SHP77 (cell line): ENCODE measurements at regions not wholly inside any gene's neighbourhood (a gene's known extent, or its start where the extent isn't known, plus 50 kb on each side); places are given as distances from the start of the nearest gene placed in this dataset.
"Not testable (repeated sequence)": the region's sequence is repeated elsewhere in the genome, so short reads cannot be mapped to it uniquely, and the experiment has no call there.

Experiments
- DNase-seq, 2 experiments: peaks; one replicate each; lab custom pipeline; 2025; lab: John Stamatoyannopoulos, UW

- no peak for DNase-seq
Observed at GRCh38 chr1:98287626-98288025, 366.8 kb upstream of the DPYD start.

DNA sequence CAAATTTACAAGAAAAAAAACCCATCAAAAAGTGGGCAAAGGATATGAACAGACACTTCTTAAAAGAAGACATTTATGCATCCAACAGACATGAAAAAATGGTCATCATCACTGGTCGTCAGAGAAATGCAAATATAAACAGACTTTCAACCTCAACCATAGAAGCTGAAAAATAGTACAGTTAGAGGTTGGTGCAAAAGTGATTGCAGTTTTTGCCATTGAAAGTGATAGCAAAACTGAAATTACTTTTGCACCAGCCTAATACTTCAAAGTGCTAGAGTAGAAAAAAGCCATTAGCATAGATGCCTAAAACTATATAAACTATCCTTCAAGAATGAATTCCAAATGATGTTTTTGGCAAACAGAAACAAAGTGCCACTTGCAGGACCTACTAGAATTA is 365.8 kb upstream of the DPYD start:
- no peak for DNase-seq

GRCh38 chr1:98285286-98285685 is 364.5 kb upstream of the DPYD start:
- not testable (repeated sequence) for DNase-seq

DNA sequence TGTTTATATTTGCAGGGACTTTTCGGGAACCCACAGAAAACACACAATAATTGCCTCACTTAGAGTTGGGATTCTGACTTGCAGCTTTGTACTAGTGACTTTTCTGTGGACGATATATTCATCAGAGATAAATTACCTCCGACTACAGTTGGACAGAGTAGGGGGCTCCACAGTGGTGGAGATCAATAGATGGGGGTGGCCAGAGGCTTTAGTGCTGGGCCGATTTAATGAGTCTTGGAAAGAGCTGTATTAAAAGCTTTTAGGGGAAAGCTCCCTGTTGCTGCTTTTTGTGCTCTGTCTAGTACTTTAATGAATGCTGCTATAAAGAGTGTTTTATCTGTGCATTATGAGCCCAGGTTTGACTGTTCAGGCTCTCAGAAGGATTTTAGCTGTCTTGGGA is 359.2 kb upstream of the DPYD start:
- DNase-seq, result no peak

GRCh38 chr1:98278055-98278454 is 357.2 kb upstream of the DPYD start:
- DNase-seq, result no peak

DNA sequence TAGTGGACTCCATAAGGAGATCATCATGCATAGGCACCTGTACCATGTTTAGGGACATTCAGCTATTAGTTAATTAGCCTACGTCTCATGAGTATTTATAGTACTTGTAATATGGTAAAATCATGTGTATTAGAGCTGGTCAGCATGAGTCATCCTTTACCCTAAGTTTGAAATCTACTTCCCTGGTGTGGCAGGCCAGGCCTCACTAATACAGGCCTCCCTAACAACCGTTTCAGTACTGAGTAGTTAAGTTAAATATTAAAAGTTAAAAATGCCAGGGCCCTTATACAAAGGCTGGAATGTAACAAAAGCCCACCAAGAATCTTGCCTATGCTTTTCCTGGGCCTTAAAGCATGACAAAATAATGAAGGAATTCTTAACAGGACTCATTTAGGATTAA is 356.3 kb upstream of the DPYD start:
- DNase-seq, result no peak

DNA sequence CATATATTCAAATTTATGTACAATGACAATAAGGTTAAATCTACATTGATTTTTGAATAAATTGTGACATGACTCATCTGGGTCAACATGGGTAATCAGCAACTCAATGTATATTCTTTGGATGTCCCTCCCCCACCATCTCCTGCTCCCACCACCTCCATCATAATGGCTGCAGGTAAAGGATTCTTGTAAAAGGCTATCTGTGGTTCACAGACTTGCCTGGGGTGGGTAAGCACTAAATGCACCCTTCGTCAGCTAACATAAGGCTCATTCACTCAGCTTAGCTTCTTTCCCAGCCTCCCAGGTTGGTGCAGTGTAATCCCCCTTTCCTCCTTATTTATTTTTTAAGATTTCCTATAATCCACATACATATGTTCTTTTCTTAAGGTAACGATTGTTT is 355.7 kb upstream of the DPYD start:
- DNase-seq, result no peak

GRCh38 chr1:98268316-98268715 is 347.5 kb upstream of the DPYD start:
- no peak for DNase-seq

GRCh38 chr1:98267423-98267822 is 346.6 kb upstream of the DPYD start:
- no peak for DNase-seq

DNA sequence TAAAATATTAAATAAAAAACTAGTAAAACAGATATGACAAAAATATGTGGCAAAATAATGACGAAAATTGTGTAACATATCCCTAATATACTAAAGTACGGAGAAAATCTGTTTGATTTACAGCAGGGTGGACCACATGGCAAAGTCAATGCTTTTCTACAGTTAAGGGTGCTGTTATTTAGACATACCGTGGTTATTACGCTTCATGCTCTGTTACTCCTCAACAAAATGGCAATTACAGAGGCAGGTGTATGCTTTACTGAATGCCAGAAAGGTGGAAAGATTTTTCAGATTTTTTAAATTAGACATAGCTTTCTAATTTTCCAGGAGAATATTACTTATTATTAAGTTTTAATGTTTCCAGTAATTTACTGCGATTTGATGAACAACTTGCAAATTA is 343.9 kb upstream of the DPYD start:
- no peak for DNase-seq

DNA sequence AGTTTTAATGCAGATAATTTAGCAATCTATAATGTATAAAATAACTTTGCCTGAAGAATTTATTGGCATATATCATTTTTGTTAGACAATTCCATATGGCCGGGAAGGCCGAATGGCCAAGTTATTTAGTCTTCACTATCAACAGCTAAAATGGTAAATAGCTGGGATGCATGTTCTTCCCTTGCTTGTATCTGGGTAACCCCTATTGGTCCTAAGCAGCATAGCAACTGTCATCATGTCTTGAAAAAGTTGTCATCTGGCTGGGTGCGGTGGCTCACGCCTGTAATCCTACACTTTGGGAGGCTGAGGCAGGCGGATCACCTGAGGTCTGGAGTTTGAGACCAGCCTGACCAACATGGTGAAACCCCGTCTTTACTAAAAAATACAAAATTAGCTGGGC is 340.0 kb upstream of the DPYD start:
- DNase-seq, result no peak

DNA sequence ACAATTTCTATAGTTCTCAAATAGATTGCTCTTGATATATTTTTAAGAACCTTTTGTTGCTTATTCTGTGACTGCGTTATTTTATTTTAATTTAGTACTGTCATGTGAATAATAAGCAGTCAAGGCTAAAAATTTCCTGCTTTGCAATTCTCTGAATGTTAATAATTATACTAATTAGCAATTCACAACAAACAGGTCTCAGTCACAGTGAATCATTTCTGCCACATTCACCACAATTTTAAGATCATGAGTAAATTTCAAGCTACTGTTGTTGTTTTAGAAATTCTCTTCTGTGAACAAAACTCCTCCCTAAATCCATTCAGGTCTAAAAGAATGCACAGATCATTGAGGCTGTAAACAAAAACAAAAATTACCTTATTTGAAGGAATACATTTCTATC is 339.6 kb upstream of the DPYD start:
- DNase-seq, result no peak

GRCh38 chr1:98256700-98257099 is 335.9 kb upstream of the DPYD start:
- DNase-seq, result no peak

DNA sequence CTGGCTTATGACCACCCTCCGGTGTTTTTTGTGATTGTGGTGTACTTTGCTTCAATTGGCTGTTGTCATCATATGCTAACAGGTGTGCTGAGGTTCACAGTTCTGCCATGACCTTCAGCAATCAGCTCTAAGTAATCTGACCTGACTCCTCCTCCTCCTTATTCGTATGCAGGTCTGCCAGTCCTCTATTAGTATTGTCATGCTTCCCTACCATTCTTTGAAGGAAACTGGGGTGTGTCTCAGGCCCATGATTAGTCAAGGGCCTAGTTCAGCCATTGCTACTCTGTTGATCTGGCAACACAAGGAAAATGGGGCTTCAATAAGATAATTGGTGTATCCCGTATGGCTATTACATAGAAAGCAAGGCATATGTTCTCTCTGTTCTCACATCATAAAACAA is 332.3 kb upstream of the DPYD start:
- DNase-seq, result no peak

DNA sequence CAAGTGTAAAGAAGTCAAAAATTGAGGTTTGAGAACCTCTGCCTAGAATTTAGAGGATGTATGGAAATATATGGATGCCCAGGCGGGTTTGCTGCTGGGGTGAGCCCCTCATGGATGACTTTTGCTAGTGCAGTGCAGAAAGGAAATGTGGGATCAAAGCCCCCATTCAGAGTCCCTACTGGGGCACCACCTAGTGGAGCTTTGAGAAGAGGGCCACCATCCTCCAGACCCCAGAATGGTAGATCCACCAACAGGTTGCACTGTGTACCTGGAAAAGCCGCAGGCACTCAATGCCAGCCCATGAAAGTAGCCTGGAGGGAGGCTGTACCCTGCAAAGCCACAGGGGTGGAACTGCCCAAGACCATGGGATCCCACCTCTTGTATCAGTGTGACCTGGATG is 330.7 kb upstream of the DPYD start:
- no peak for DNase-seq

DNA sequence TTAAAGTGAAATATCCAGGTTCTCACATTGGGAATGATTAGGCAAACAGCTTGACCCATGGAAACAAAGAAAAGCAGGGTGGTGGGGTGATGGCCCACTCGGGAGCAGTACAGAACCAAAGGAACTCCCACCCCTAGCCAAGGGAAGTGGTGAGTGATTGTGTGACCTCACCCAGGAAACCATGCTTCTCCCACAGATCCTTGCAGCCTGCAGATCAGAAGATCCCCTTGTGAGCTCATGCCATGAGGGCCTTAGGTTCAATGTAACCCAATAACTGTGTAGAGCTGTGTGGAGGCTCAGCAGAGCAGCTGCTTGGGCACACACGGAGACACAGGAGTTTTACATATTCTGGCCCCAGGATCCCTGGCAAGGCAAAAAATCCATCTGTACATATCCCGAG is 311.8 kb upstream of the DPYD start:
- DNase-seq, result no peak

DNA sequence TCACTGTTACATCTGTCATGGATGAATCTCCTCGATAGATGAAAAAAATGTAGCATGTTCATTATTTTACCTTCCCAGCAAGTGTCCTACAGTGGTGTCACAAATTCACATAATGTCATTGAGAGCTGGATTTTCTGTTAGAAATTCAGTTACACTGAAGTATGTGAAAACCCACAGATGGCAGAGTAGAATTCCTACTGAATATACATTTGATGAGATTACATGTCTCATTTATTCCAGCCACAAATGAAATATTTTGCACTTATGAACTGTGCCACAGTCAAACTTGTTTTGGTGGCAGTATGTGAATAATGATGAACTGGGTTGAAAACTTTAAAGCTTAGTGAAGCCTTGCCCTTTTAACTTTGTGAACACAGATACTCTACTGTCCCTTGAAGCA is 301.9 kb upstream of the DPYD start:
- DNase-seq, result no peak

- no peak for DNase-seq
Observed at GRCh38 chr1:98221923-98222322, 301.1 kb upstream of the DPYD start.

GRCh38 chr1:98217601-98218000 is 296.8 kb upstream of the DPYD start:
- DNase-seq, result no peak

DNA sequence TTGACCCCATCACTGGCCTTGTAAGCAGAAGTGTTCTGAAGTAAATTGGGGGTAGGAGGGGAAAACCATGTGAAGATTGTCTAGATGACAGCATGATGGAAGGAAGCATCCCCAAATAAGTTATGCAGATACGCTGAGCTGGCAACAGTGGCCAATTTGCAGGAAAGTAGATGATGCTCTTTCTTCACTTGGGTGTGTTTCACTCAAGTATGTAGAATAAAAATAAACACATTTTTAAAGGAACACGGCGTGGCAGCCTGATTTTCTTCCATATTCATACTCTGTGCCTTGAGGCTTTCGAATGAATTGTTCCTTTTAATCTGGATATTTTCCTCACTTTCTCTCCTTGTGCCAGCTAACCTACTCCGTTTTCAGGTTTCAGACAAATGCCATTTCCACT is 295.5 kb upstream of the DPYD start:
- DNase-seq, result no peak

- DNase-seq, result no peak
Observed at GRCh38 chr1:98211271-98211845, 290.5 kb upstream of the DPYD start.

DNA sequence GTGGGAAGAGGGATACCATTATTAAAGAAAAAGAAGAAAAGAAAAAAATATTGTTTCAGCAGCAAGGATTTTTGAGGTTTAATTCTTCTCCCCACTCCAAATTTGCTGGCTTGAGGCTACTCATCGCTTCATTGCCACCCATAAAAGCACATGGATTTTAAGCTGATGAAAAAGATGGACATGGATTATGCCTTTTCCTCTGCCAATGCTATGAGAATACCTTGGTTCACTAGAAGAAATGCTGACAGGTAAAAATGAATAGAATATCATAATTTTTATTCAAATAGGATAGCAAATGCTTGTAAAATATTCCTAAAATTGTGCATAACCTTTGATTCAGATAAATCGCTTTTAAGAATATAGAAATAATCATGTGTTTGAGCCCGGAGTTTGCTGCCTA is 289.7 kb upstream of the DPYD start:
- DNase-seq, result no peak

- DNase-seq, result no peak
Observed at GRCh38 chr1:98210064-98210463, 289.2 kb upstream of the DPYD start.

GRCh38 chr1:98205291-98206017 is 284.6 kb upstream of the DPYD start:
- no peak for DNase-seq
